SH-SY5Y (cell line): ENCODE measurements at regions not wholly inside any gene's neighbourhood (a gene's known extent, or its start where the extent isn't known, plus 50 kb on each side); places are given as distances from the start of the nearest gene placed in this dataset.

Experiments used
- GATA2 ChIP-seq: IDR thresholded peaks from 2 replicates; pipeline ENCODE4 v1.6.1; 2011; ENCODE audit warnings: mild to moderate bottlenecking, low read depth, low read length
- GATA3 ChIP-seq: IDR thresholded peaks from 2 replicates; pipeline ENCODE4 v1.6.1; 2011; ENCODE audit warnings: low read depth, mild to moderate bottlenecking, low read length, moderate library complexity

DNA sequence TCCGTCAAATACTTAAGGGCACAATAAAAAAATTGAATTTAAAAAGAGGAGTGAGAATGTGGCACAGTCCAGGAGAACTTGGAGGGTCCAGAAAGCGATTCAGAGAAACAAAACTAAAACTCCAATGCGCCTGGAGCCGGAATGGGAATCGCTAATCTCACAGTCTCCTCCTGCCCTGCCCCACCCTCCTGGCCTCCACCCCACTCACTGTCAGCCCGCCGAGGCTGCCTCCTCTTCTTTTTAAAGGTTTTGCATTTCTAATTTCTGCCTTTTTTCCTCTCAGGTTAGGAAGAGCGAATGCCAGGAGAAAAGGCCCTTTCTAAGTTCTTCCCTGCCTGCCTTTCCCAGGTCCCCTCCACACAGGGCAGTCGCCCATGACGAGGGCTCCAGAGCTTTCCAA is 135.3 kb downstream of the ZBTB18 start:
- TF ChIP-seq GATA2 (no peak), GATA3 (no peak)
